Pancreas (tissue), 10 donors: ENCODE measurements at regions not wholly inside any gene's neighbourhood (a gene's known extent, or its start where the extent isn't known, plus 50 kb on each side); places are given as distances from the start of the nearest gene placed in this dataset.

Source experiments
- ATAC-seq, 4 donors: fragments of 200-7000 bp; cut with Tn5 transposase; one replicate each; pipeline versions ENCODE4 v1.8.0 to v1.9.1; 2020; ENCODE audit warnings: mild to moderate bottlenecking in 4 of 4, moderate library complexity in 4 of 4
- DNase-seq, 6 donors: peaks; one replicate each; pipeline ENCODE4 v3.0.0-alpha.2; 2020
- FAIRE-seq: peaks from 2 replicates; lab custom pipeline; 2012; peaks lifted over from hg19 to GRCh38; lab: Jason Lieb, UNC
- H3K27ac ChIP-seq, 4 donors: fragments of 200-600 bp; sonication (generic); 1 replicate in 3 of 4; 2 replicates in 1 of 4; pipeline versions ENCODE4 v1.5.0 to v1.8.0; 2020
- H3K27me3 ChIP-seq, 4 donors: fragments of 200-600 bp; one replicate each; pipeline ENCODE4 v1.8.0; 2021
- H3K36me3 ChIP-seq, 3 donors: fragments of 200-600 bp; sonication (generic) in 1 of 3; one replicate each; pipeline versions ENCODE4 v1.5.0 to v1.8.0; 2020 to 2021
- H3K4me1 ChIP-seq, 3 donors: fragments of 200-600 bp; one replicate each; pipeline ENCODE4 v1.8.0; 2021
- H3K4me3 ChIP-seq, 4 donors: fragments of 200-600 bp; sonication (generic) in 2 of 4; one replicate each; pipeline versions ENCODE4 v1.5.0 to v1.8.0; 2020 to 2021
- H3K9me3 ChIP-seq, 4 donors: fragments of 200-600 bp; one replicate each; pipeline ENCODE4 v1.8.0; 2021
- WGBS, 2 donors: extraction: QIAGEN DNeasy Blood & Tissue Kit; methylation state at CpG; one replicate each; pipeline ENCODE4 v1.1.7; 2013; 5-methylcytosine and 5-hydroxymethylcytosine counted together
- intact Hi-C, 3 donors: fragments of 100-400 bp; cut with DNase I; formaldehyde crosslinking; loops; one replicate each; pipeline versions ENCODE4 v1.11.1 to v1.14.2; 2022
- TF ChIP-seq, protein P1 (sequence below), 4 donors: fragments of 200-600 bp; sonication (generic) in 3 of 4; IDR thresholded peaks; one replicate each; pipeline versions ENCODE4 v1.5.0 to v1.8.0; 2021; ENCODE audit warnings: antibody characterized with exemption in 4 of 4
- donor health status: healthy with polysubstance abuse.
- donor health status: DM: no; HTN: no; CAD: no; lungs with moderate emphysema.
- donor health status: DM: no; HTN: no; CAD: no.
- donor health status: control.
- donor health status: control.
- donor health status: Bipolar disorder and iron deficiency.
- donor health status: DM: yes; HTN: yes; CAD: no.
- donor health status: DM: no; HTN: no; CAD: no.
- donor health status: DM: no; HTN: no; CAD: no.
- donor health status: DM: yes; HTN: yes; CAD: no.

DNA sequence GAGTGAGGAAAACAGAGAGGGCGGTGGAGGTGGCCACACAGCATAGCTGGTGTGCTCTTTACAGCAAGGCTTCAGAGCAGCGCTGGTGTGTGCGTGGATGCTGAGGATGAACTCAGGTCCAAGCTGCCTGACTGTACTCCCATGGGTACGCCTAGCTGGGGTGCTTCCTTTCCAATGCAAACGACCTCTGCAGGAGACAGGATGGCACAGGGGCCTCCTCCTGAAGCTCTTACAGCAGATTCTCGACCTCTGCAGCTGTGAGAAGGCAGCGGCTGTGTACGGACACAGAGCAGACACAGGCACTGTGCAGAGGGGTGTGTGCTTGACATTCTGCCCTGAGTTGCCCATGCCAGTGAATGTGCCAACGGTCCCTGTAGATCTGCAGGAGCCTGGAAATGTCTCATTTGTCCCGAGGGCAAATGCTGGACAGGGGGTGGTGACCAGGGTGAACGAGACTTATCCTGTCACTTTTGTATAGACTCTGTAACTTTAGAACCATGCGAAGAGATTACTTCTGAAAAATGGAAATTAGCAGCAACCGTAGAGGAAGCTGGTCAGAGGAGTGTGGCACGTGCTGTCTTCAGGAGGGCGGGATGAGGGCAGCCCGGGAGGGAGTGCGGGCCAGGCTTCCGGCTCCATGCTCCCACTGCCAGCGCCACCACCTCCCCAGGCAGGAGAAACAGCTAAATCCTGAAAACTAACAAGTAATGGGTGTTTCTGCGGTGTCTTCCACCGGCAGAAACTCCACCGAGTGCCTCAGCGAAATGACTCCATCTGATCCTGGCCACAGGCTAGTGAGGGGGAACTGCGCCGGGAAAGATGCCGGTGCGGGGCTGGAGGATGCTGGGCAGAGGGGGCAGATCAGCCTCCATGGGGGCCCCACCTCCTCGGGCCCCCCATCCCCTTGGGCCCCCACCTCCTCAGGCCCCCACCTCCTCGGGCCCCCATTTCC lies 120.9 kb upstream of the RPS6KA2 start:
- H3K27me3 ChIP-seq: no peaks in the 10 kb centered on the region
- FAIRE-seq (no peak), DNase-seq (no peak), ATAC-seq (peak in 1 of 4 donors; percentile 27)
- H3K4me1 ChIP-seq: no peaks in the 10 kb centered on the region
- TF ChIP-seq, protein P1, sequence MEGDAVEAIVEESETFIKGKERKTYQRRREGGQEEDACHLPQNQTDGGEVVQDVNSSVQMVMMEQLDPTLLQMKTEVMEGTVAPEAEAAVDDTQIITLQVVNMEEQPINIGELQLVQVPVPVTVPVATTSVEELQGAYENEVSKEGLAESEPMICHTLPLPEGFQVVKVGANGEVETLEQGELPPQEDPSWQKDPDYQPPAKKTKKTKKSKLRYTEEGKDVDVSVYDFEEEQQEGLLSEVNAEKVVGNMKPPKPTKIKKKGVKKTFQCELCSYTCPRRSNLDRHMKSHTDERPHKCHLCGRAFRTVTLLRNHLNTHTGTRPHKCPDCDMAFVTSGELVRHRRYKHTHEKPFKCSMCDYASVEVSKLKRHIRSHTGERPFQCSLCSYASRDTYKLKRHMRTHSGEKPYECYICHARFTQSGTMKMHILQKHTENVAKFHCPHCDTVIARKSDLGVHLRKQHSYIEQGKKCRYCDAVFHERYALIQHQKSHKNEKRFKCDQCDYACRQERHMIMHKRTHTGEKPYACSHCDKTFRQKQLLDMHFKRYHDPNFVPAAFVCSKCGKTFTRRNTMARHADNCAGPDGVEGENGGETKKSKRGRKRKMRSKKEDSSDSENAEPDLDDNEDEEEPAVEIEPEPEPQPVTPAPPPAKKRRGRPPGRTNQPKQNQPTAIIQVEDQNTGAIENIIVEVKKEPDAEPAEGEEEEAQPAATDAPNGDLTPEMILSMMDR (IDR thresholded peaks at IDR 0.05): no peak
- no peaks in the 10 kb centered on the region for H3K36me3 ChIP-seq
- no peak overlapping the region for H3K4me3 ChIP-seq
- no peak overlapping the region for H3K27ac ChIP-seq
- no peaks in the 10 kb centered on the region for H3K9me3 ChIP-seq
- WGBS, 2 donors: 61 to 73% methylated on average over 28 of the region's 29 CpGs
- intact Hi-C loops: no loop called here

DNA sequence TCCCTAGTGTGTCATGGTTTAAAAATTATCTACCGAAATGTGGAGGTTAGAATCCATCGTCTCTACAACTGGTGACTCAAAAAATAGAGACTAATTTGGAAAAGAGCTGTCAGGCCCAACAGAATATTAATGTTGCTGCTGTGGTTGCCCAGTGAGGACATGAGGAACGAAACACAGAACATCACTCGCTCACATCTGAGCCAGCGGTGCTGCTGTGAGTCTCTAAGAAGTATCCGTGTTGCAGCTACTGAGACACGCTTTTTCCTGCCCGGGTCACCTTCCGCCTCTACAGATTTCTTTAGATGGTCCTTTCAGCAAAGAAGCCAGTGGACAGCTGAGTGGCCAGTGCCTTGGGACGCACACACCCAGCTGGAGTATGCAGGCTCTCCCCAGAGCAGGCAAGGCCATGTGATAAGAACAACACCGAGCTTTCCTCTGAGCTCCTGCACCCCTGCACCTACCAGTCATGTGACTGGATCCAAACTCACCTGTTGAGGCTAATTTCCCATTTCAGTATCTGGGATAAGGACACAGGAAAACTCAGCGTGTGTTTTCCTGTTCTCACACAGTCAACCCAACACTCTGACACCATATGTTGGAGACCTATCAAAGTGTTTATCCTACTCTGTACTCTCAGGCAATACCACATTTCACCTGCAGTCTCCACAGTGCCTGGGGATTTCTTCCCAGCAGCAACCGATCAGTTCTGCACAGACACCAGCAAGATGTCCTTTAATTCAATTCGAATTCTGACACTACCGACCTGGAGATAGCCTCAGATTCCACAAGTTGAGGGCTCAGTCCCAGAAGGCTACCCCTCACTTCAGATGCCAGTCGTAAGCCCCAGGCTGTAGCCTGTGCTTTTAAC lies 119.0 kb upstream of the RPS6KA2 start:
- DNase-seq: no peak
- intact Hi-C loops: no loop called here
- Histone ChIP-seq H3K27ac (no peak overlapping the region), H3K9me3 (no peaks in the 10 kb centered on the region), H3K4me1 (no peaks in the 10 kb centered on the region), H3K36me3 (no peaks in the 10 kb centered on the region), H3K4me3 (no peak overlapping the region), H3K27me3 (no peaks in the 10 kb centered on the region)
- ATAC-seq: no peak
- TF ChIP-seq, protein P1 (IDR thresholded peaks at IDR 0.05): no peak
- no peak for FAIRE-seq
- WGBS, 2 donors: 81 to 84% methylated on average over 16 of the region's 16 CpGs

DNA sequence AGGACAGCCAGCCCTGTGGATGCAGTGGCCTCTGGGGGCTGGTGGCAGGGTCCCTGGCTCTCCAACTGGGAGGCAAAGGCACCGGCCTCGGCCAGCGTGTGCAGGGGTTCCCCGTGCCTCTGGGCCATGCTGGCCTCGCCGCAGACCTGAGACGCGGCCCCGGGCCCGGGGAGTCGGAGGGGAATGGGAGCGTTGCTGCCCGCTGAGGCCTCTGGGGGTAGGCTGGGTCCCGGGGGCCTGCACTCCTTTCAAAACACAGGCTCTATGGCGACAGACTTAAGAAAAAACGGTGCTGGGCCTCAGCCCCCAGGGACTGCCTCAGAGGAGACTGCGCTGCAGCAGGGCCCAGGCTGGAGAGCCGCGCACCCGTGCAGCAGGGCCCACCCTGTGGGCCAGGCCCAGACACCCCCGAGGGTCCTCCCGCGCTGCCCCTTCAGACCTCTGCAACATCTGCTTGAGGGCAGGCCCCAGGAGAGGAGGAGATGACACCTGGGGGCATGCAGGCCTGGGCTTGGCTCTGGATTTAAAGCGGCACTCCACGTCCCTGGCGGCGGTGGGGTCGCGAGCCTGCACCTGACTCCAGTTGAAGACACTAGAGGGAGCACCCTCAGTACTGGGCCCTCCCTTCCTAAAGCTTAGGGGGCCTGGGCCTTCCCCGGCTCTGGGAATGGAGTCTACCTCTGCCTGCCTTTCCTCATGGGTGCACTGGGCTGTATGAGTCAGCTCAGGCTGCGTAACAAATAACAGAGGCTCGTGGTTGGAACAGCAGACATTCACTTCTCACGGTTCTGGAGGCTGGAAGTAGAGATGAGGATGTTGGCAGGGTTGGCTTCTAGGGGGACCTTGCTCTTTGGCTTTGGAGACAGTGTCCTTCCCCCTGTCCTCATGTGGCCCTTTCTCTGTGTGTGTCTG lies 117.4 kb upstream of the RPS6KA2 start:
- no peaks in the 10 kb centered on the region for H3K27me3 ChIP-seq
- intact Hi-C loops: no loop called here
- no peaks in the 10 kb centered on the region for H3K36me3 ChIP-seq
- 92 to 94% methylated on average over 30 to 33 of the region's 33 CpGs for WGBS, 2 donors
- DNase-seq (no peak), FAIRE-seq (no peak), ATAC-seq (no peak)
- TF ChIP-seq, protein P1 (IDR thresholded peaks at IDR 0.05): no peak
- H3K4me1 ChIP-seq: no peaks in the 10 kb centered on the region
- no peak overlapping the region for H3K4me3 ChIP-seq
- H3K9me3 ChIP-seq: no peaks in the 10 kb centered on the region
- no peak overlapping the region for H3K27ac ChIP-seq

DNA sequence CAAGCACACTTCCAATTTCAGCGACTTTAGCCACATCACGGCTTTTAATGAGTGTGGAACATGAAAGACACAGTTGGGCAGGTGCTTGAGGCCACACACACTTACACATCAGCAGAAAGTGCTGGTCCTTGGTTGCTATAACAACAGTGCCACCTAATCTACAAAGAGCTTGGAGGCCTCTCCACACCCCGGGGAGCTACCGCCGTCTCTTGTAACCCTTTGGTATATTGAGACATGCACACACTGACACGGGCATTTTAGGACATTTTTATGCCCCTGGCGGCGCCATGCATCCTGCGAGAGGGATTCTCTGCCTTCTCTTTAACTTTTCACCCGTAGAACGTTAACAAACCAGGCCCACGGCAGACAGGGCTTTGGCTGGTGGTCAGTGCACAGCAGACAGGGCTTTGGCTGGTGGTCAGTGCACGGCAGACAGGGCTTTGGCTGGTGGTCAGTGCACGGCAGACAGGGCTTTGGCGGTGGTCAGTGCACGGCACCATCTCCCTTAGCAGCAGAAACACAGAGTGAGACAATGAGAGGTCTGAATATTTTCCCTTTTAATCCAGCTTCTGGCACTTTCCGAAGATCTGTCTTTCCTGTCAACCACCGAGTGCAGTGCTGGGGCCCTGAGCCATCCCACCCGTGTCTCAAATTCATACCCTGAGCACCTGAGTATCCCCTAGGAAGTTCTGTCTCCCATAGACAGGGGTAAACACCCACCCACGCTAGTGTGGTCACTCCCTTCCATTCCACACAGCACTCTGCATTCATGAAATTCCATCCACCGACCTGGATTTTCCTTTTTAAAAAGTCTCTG lies 116.6 kb upstream of the RPS6KA2 start:
- H3K27ac ChIP-seq: no peak overlapping the region
- no peak overlapping the region for H3K4me3 ChIP-seq
- DNase-seq: no peak
- WGBS, 2 donors: 77 to 83% methylated on average over 21 of the region's 21 CpGs
- no peaks in the 10 kb centered on the region for H3K4me1 ChIP-seq
- H3K36me3 ChIP-seq: no peaks in the 10 kb centered on the region
- no peak for FAIRE-seq
- TF ChIP-seq, protein P1 (IDR thresholded peaks at IDR 0.05): no peak
- H3K27me3 ChIP-seq: no peaks in the 10 kb centered on the region
- no peak for ATAC-seq
- intact Hi-C loops: no loop called here
- H3K9me3 ChIP-seq: no peaks in the 10 kb centered on the region
